ENCODE measurements at regions not wholly inside any gene's neighbourhood (a gene's known extent, or its start where the extent isn't known, plus 50 kb on each side); places are given as distances from the start of the nearest gene placed in this dataset.

GRCh38 chr2:241977557-241978300 lies 108.2 kb downstream of the RTP5 start:
- TF ChIP-seq EP300 (IDR thresholded peaks at IDR 0.05) = no peak
- TF ChIP-seq POLR2AphosphoS5 (IDR thresholded peaks at IDR 0.05) = no peak
- TF ChIP-seq, protein P1, sequence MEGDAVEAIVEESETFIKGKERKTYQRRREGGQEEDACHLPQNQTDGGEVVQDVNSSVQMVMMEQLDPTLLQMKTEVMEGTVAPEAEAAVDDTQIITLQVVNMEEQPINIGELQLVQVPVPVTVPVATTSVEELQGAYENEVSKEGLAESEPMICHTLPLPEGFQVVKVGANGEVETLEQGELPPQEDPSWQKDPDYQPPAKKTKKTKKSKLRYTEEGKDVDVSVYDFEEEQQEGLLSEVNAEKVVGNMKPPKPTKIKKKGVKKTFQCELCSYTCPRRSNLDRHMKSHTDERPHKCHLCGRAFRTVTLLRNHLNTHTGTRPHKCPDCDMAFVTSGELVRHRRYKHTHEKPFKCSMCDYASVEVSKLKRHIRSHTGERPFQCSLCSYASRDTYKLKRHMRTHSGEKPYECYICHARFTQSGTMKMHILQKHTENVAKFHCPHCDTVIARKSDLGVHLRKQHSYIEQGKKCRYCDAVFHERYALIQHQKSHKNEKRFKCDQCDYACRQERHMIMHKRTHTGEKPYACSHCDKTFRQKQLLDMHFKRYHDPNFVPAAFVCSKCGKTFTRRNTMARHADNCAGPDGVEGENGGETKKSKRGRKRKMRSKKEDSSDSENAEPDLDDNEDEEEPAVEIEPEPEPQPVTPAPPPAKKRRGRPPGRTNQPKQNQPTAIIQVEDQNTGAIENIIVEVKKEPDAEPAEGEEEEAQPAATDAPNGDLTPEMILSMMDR (IDR thresholded peaks at IDR 0.05) = no peak
- no peak for TF ChIP-seq POLR2A (IDR thresholded peaks at IDR 0.05)
- Histone ChIP-seq H3K27ac (no peak overlapping the region), H3K36me3 (peaks cover 0 to 4% (median 0%) of the 10 kb centered on the region in 4 donors), H3K4me1 (no peaks in the 10 kb centered on the region), H3K9me3 (no peaks in the 10 kb centered on the region), H3K4me3 (no peak overlapping the region), H3K27me3 (no peaks in the 10 kb centered on the region)
- intact Hi-C loops (cut with DNase I) = no loop called here
- DNase-seq = no peak
- WGBS, 2 donors = 90 to 95% methylated on average over 14 of the region's 14 CpGs

- intact Hi-C loops (cut with DNase I) = no loop called here
- peaks cover 0 to 4% (median 0%) of the 10 kb centered on the region in 4 donors for H3K36me3 ChIP-seq
- no peak overlapping the region for H3K27ac ChIP-seq
- WGBS, 2 donors = 92 to 100% methylated on average over 1 of the region's 1 CpG
- DNase-seq = no peak
- no peaks in the 10 kb centered on the region for H3K4me1 ChIP-seq
- no peaks in the 10 kb centered on the region for H3K9me3 ChIP-seq
- no peaks in the 10 kb centered on the region for H3K27me3 ChIP-seq
- no peak overlapping the region for H3K4me3 ChIP-seq
- TF ChIP-seq, protein P1 (IDR thresholded peaks at IDR 0.05) = no peak
- TF ChIP-seq POLR2A (IDR thresholded peaks at IDR 0.05) (no peak), EP300 (IDR thresholded peaks at IDR 0.05) (no peak), POLR2AphosphoS5 (IDR thresholded peaks at IDR 0.05) (no peak)
These were observed 109.1 kb downstream of the RTP5 start for GRCh38 chr2:241978670-241979069.

- DNase-seq = no peak
- TF ChIP-seq, protein P1 (IDR thresholded peaks at IDR 0.05) = no peak
- TF ChIP-seq EP300 (IDR thresholded peaks at IDR 0.05) (no peak), POLR2A (IDR thresholded peaks at IDR 0.05) (no peak), POLR2AphosphoS5 (IDR thresholded peaks at IDR 0.05) (no peak)
- Histone ChIP-seq H3K9me3 (no peaks in the 10 kb centered on the region), H3K27ac (no peak overlapping the region), H3K27me3 (no peaks in the 10 kb centered on the region), H3K4me1 (no peaks in the 10 kb centered on the region), H3K36me3 (no peaks in the 10 kb centered on the region), H3K4me3 (no peak overlapping the region)
- 67 to 70% methylated on average over 6 of the region's 6 CpGs for WGBS, 2 donors
- intact Hi-C loops (cut with DNase I) = no loop called here
These were observed 110.7 kb downstream of the RTP5 start for GRCh38 chr2:241980193-241980592.

- Histone ChIP-seq H3K9me3 (no peaks in the 10 kb centered on the region), H3K36me3 (no peaks in the 10 kb centered on the region), H3K4me3 (no peak overlapping the region), H3K4me1 (no peaks in the 10 kb centered on the region), H3K27ac (no peak overlapping the region), H3K27me3 (no peaks in the 10 kb centered on the region)
- intact Hi-C loops (cut with DNase I) = no loop called here
- no peak for DNase-seq
- 92 to 95% methylated on average over 24 of the region's 24 CpGs for WGBS, 2 donors
- TF ChIP-seq POLR2A (IDR thresholded peaks at IDR 0.05) = no peak
- TF ChIP-seq POLR2AphosphoS5 (IDR thresholded peaks at IDR 0.05) = no peak
- TF ChIP-seq, protein P1 (IDR thresholded peaks at IDR 0.05) = no peak
- TF ChIP-seq EP300 (IDR thresholded peaks at IDR 0.05) = no peak
These were observed 111.7 kb downstream of the RTP5 start for GRCh38 chr2:241981076-241981700.
